GM19351 (cell line): ENCODE measurements at regions not wholly inside any gene's neighbourhood (a gene's known extent, or its start where the extent isn't known, plus 50 kb on each side); places are given as distances from the start of the nearest gene placed in this dataset.

Source experiments
- ATAC-seq: cut with Tn5 transposase; IDR thresholded peaks from one replicate; pipeline ENCODE4 v1.9.1; 2021; ENCODE audit warnings: mild to moderate bottlenecking, moderate library complexity; ENCODE audit not compliant: unreplicated experiment

GRCh38 chr17:45679426-45679825, 104.7 kb upstream of the CRHR1 start:
- no peak for ATAC-seq

- ATAC-seq, result no peak
Measured at GRCh38 chr17:45680360-45680759, 103.8 kb upstream of the CRHR1 start.

- no peak for ATAC-seq
Measured at GRCh38 chr17:45681706-45682105, 102.4 kb upstream of the CRHR1 start.

- no peak for ATAC-seq
Measured at GRCh38 chr17:45686250-45686649, 97.9 kb upstream of the CRHR1 start.

GRCh38 chr17:45687594-45687993, 96.5 kb upstream of the CRHR1 start:
- ATAC-seq, result no peak

GRCh38 chr17:45688353-45688752, 95.8 kb upstream of the CRHR1 start:
- no peak for ATAC-seq

- no peak for ATAC-seq
Measured at GRCh38 chr17:45688820-45689219, 95.3 kb upstream of the CRHR1 start.

GRCh38 chr17:45689451-45689850, 94.7 kb upstream of the CRHR1 start:
- no peak for ATAC-seq

- ATAC-seq, result no peak
Measured at GRCh38 chr17:45690625-45691275, 93.4 kb upstream of the CRHR1 start.

- ATAC-seq, result no peak
Measured at GRCh38 chr17:45692661-45693060, 91.5 kb upstream of the CRHR1 start.

- no peak for ATAC-seq
Measured at GRCh38 chr17:45693792-45694191, 90.3 kb upstream of the CRHR1 start.

- ATAC-seq, result no peak
Measured at GRCh38 chr17:45696442-45696841, 87.7 kb upstream of the CRHR1 start.

- no peak for ATAC-seq
Measured at GRCh38 chr17:45697076-45697475, 87.0 kb upstream of the CRHR1 start.

- ATAC-seq, result no peak
Measured at GRCh38 chr17:45700171-45701090, 83.7 kb upstream of the CRHR1 start.

- ATAC-seq, result no peak
Measured at GRCh38 chr17:45702666-45703266, 81.4 kb upstream of the CRHR1 start.

GRCh38 chr17:45703348-45703747, 80.8 kb upstream of the CRHR1 start:
- ATAC-seq, result no peak

GRCh38 chr17:45703806-45704205, 80.3 kb upstream of the CRHR1 start:
- no peak for ATAC-seq

GRCh38 chr17:45704251-45704650, 79.9 kb upstream of the CRHR1 start:
- ATAC-seq, result no peak

- no peak for ATAC-seq
Measured at GRCh38 chr17:45705123-45706009, 78.8 kb upstream of the CRHR1 start.

- ATAC-seq, result no peak
Measured at GRCh38 chr17:45706033-45706432, 78.1 kb upstream of the CRHR1 start.
